Natural killer cell (primary cell): ENCODE measurements at regions not wholly inside any gene's neighbourhood (a gene's known extent, or its start where the extent isn't known, plus 50 kb on each side); places are given as distances from the start of the nearest gene placed in this dataset.

ENCODE experiments used
- ATAC-seq, 3 donors: fragments of 150-1000 bp in 2 of 3; fragments of 200-7000 bp in 1 of 3; cut with Tn5 transposase; 1 replicate in 1 of 3; 2 replicates in 2 of 3; pipeline ENCODE4 v1.10.0; 2021; ENCODE audit warnings: mild to moderate bottlenecking in 2 of 3, moderate library complexity in 2 of 3
- DNase-seq, 2 donors: peaks; one replicate each; pipeline versions ENCODE4 v3.0.0 to v3.0.0-alpha.2; 2013 to 2021; ENCODE audit warnings: mixed read lengths in 1 of 2
- H3K27ac ChIP-seq: one replicate; pipeline ENCODE4 v1.5.1; 2013; ENCODE audit warnings: mild to moderate bottlenecking, low read length
- H3K27me3 ChIP-seq: one replicate; pipeline ENCODE4 v1.6.1; 2013; ENCODE audit warnings: low read length; ENCODE audit not compliant: control insufficient read depth, insufficient read depth
- H3K36me3 ChIP-seq: one replicate; pipeline ENCODE4 v1.6.1; 2013; ENCODE audit warnings: low read length; ENCODE audit not compliant: control insufficient read depth, insufficient read depth
- H3K4me1 ChIP-seq: one replicate; pipeline ENCODE4 v1.6.1; 2013; ENCODE audit warnings: low read length; ENCODE audit not compliant: control insufficient read depth, insufficient read depth
- H3K4me3 ChIP-seq: one replicate; pipeline ENCODE4 v1.5.1; 2013; ENCODE audit warnings: low read length
- H3K9me3 ChIP-seq: one replicate; pipeline ENCODE4 v1.6.1; 2013; ENCODE audit warnings: low read length; ENCODE audit not compliant: control insufficient read depth, insufficient read depth
- H3K27ac Mint-ChIP-seq, 2 donors: one replicate each; pipeline ENCODE4 v1.8.0; 2022; ENCODE audit warnings: mild to moderate bottlenecking in 2 of 2, mixed read lengths in 2 of 2, moderate library complexity in 1 of 2
- H3K27me3 Mint-ChIP-seq, 2 donors: one replicate each; pipeline ENCODE4 v1.8.0; 2022; ENCODE audit warnings: low read depth in 2 of 2, mixed read lengths in 2 of 2
- H3K36me3 Mint-ChIP-seq: one replicate; pipeline ENCODE4 v1.8.0; 2022; ENCODE audit warnings: mixed read lengths
- H3K4me1 Mint-ChIP-seq, 2 donors: one replicate each; pipeline ENCODE4 v1.8.0; 2022; ENCODE audit warnings: mixed read lengths in 2 of 2
- H3K4me3 Mint-ChIP-seq: one replicate; pipeline ENCODE4 v1.8.0; 2022; ENCODE audit warnings: mild to moderate bottlenecking, moderate library complexity, mixed read lengths
- H3K9me3 Mint-ChIP-seq, 2 donors: one replicate each; pipeline ENCODE4 v1.8.0; 2022; ENCODE audit warnings: mixed read lengths in 2 of 2
- WGBS: methylation state at CpG from one replicate; pipeline ENCODE4 v1.1.7; 2013; ENCODE audit warnings: missing lambda C conversion rate; ENCODE audit not compliant: insufficient coverage; 5-methylcytosine and 5-hydroxymethylcytosine counted together
- intact Hi-C: fragments of 100-400 bp; cut with micrococcal nuclease; formaldehyde crosslinking; loops from one replicate; pipeline ENCODE4 v1.14.2; 2022
- TF ChIP-seq, protein P1 (sequence below): fragments of 200-600 bp; IDR thresholded peaks from one replicate; pipeline ENCODE4 v1.8.0; 2022; ENCODE audit warnings: antibody characterized with exemption

DNA sequence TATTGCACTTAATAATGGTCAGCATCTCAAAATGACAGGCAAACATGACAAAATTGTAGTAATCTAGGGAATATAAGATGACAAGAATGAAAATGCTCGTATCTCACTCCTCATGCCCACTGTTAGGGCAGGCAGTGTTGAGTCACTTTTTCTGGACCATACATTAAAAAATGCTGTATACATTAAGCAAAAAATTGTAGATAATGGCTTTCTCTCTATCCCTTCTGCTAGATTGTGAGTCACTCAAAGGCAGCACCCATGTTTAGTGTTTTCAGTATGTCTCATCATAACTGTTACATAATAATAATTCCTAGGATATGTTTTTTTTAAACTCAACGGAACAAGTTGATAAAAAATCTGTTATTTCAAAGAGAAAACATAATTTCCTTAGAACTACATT, 199.3 kb downstream of the TENT5A start:
- no CpG with 5 or more reads among the region's 2 CpGs for WGBS
- H3K27ac ChIP-seq: no peak overlapping the region
- no peaks in the 10 kb centered on the region for H3K36me3 ChIP-seq
- DNase-seq (no peak), ATAC-seq (no peak)
- intact Hi-C loops: no loop called here
- H3K27ac Mint-ChIP-seq: no peak overlapping the region
- peaks cover 4% of the 10 kb centered on the region for H3K9me3 ChIP-seq
- TF ChIP-seq, protein P1, sequence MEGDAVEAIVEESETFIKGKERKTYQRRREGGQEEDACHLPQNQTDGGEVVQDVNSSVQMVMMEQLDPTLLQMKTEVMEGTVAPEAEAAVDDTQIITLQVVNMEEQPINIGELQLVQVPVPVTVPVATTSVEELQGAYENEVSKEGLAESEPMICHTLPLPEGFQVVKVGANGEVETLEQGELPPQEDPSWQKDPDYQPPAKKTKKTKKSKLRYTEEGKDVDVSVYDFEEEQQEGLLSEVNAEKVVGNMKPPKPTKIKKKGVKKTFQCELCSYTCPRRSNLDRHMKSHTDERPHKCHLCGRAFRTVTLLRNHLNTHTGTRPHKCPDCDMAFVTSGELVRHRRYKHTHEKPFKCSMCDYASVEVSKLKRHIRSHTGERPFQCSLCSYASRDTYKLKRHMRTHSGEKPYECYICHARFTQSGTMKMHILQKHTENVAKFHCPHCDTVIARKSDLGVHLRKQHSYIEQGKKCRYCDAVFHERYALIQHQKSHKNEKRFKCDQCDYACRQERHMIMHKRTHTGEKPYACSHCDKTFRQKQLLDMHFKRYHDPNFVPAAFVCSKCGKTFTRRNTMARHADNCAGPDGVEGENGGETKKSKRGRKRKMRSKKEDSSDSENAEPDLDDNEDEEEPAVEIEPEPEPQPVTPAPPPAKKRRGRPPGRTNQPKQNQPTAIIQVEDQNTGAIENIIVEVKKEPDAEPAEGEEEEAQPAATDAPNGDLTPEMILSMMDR: no peak
- no peaks in the 10 kb centered on the region for H3K4me1 Mint-ChIP-seq
- H3K4me3 Mint-ChIP-seq: no peak overlapping the region
- peaks cover 6 to 8% of the 10 kb centered on the region in 2 donors for H3K9me3 Mint-ChIP-seq
- no peaks in the 10 kb centered on the region for H3K36me3 Mint-ChIP-seq
- no peaks in the 10 kb centered on the region for H3K27me3 Mint-ChIP-seq
- H3K27me3 ChIP-seq: no peaks in the 10 kb centered on the region
- H3K4me1 ChIP-seq: no peaks in the 10 kb centered on the region
- no peak overlapping the region for H3K4me3 ChIP-seq

DNA sequence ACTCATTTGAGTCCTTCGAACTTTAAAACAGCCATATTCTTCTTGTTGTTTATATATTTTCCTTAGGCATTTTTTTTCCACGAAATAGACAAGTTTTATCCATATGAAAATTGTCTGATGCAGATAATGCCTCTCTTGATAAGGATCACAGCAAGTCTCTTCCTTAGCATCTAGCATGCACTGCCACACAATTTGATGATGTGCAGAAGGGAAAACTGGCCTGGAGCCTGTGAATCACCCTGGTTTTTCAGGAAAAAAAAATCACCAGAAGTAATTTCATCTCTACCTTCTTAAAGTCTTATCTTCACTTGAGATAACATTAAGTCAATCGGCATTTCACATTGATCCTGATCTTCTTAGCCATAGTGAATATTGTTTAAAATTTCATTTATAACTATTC, 199.8 kb downstream of the TENT5A start:
- Mint-ChIP-seq H3K9me3 (peaks cover 7 to 10% of the 10 kb centered on the region in 2 donors), H3K27ac (no peak overlapping the region), H3K36me3 (no peaks in the 10 kb centered on the region), H3K4me1 (no peaks in the 10 kb centered on the region), H3K27me3 (no peaks in the 10 kb centered on the region), H3K4me3 (no peak overlapping the region)
- H3K27ac ChIP-seq: no peak overlapping the region
- WGBS: 90% methylated on average over 2 of the region's 3 CpGs
- no peak overlapping the region for H3K4me3 ChIP-seq
- no peak for DNase-seq
- H3K27me3 ChIP-seq: no peaks in the 10 kb centered on the region
- intact Hi-C loops: no loop called here
- H3K9me3 ChIP-seq: peaks cover 4% of the 10 kb centered on the region
- H3K4me1 ChIP-seq: no peaks in the 10 kb centered on the region
- ATAC-seq: no peak
- no peaks in the 10 kb centered on the region for H3K36me3 ChIP-seq
- TF ChIP-seq, protein P1: no peak

DNA sequence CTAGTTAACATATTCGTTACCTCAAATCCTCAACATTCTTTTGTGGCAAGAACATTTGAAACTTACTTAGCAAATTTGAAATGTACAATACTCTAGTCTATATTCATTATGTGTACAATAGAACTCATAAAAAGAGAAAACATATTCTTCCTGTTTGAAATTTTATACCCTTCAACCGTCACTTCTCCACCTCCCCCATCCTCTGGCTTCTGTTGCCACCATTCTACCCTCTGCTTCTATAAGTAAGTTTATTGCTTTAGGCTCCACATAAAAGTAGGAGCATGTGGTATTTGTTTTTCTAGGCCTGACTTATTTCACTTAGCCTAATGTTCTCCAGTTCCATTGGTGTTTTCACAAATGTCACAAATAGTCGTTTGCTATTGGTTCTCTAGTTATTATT, 205.3 kb downstream of the TENT5A start:
- no peak overlapping the region for H3K4me3 Mint-ChIP-seq
- H3K4me3 ChIP-seq: no peak overlapping the region
- intact Hi-C loops: no loop called here
- WGBS: 100% methylated on average over 1 of the region's 3 CpGs
- TF ChIP-seq, protein P1: no peak
- peaks cover 4% of the 10 kb centered on the region for H3K9me3 ChIP-seq
- H3K4me1 Mint-ChIP-seq: no peaks in the 10 kb centered on the region
- DNase-seq (no peak), ATAC-seq (no peak)
- no peaks in the 10 kb centered on the region for H3K36me3 Mint-ChIP-seq
- no peaks in the 10 kb centered on the region for H3K36me3 ChIP-seq
- peaks cover 14 to 26% of the 10 kb centered on the region in 2 donors for H3K9me3 Mint-ChIP-seq
- H3K27ac ChIP-seq: no peak overlapping the region
- H3K27ac Mint-ChIP-seq: no peak overlapping the region
- H3K27me3 ChIP-seq: no peaks in the 10 kb centered on the region
- H3K4me1 ChIP-seq: no peaks in the 10 kb centered on the region
- H3K27me3 Mint-ChIP-seq: no peaks in the 10 kb centered on the region

DNA sequence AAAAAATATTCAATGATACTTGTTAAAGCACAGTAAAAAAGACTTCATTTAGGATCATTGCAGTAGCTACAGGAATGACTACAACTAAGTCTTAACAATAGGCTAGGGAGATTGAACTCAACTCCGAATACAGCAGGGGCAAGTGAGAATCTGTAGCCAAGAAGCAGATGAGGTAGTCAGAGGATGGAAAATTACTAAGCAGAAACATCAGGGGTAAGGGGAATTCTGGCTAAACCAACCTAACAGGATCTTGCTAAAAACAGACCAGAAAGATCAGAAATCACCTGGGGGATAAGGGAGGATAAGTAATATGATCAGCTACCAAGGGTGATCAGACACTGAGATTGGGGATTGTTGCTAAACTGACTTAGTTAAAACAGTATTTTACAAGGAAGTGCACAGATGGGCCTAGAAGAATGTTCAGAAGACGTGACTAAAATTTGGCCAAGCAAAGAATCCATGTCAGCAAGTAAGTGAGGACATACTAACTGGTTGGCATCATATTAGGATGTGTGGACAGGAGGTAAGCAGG, 217.5 kb downstream of the TENT5A start:
- intact Hi-C loops: no loop called here
- DNase-seq: no peak
- no peaks in the 10 kb centered on the region for H3K27me3 Mint-ChIP-seq
- no peak overlapping the region for H3K4me3 Mint-ChIP-seq
- H3K27ac Mint-ChIP-seq: no peak overlapping the region
- H3K36me3 Mint-ChIP-seq: no peaks in the 10 kb centered on the region
- no peaks in the 10 kb centered on the region for H3K4me1 Mint-ChIP-seq
- Histone ChIP-seq H3K36me3 (no peaks in the 10 kb centered on the region), H3K9me3 (no peaks in the 10 kb centered on the region), H3K4me3 (no peak overlapping the region), H3K4me1 (no peaks in the 10 kb centered on the region), H3K27ac (no peak overlapping the region), H3K27me3 (no peaks in the 10 kb centered on the region)
- 66% methylated on average over 2 of the region's 2 CpGs for WGBS
- TF ChIP-seq, protein P1: no peak
- ATAC-seq: no peak
- peaks cover 15 to 16% of the 10 kb centered on the region in 2 donors for H3K9me3 Mint-ChIP-seq
